ENCODE measurements at regions not wholly inside any gene's neighbourhood (a gene's known extent, or its start where the extent isn't known, plus 50 kb on each side); places are given as distances from the start of the nearest gene placed in this dataset.

- TF ChIP-seq PAX5 (IDR thresholded peaks at IDR 0.05; ENCODE audit: insufficient read depth, low read length, severe bottlenecking) (no peak), POLR2AphosphoS5 (IDR thresholded peaks at IDR 0.05; ENCODE audit: low read depth, low read length) (no peak), POU2F2 (IDR thresholded peaks at IDR 0.05; ENCODE audit: low read depth, low read length) (no peak), POLR2A (IDR thresholded peaks at IDR 0.05; ENCODE audit: low read depth, low read length) (no peak), SPI1 (IDR thresholded peaks at IDR 0.05; ENCODE audit: low read depth, low read length) (no peak), TAF1 (IDR thresholded peaks at IDR 0.05; ENCODE audit: low read depth, low read length) (no peak)
- no peak for FAIRE-seq
- no peak for DNase-seq (ENCODE audit: insufficient read length, low spot score)
These were observed 80.3 kb downstream of the CPN2 start for GRCh38 chr3:194270627-194271459.

GRCh38 chr3:194271460-194272035, 79.6 kb downstream of the CPN2 start:
- DNase-seq (ENCODE audit: insufficient read length, low spot score) (no peak), FAIRE-seq (no peak)
- TF ChIP-seq POLR2A (IDR thresholded peaks at IDR 0.05; ENCODE audit: low read depth, low read length) = no peak
- no peak for TF ChIP-seq TAF1 (IDR thresholded peaks at IDR 0.05; ENCODE audit: low read depth, low read length)
- no peak for TF ChIP-seq POU2F2 (IDR thresholded peaks at IDR 0.05; ENCODE audit: low read depth, low read length)
- TF ChIP-seq POLR2AphosphoS5 (IDR thresholded peaks at IDR 0.05; ENCODE audit: low read depth, low read length) = no peak
- TF ChIP-seq PAX5 (IDR thresholded peaks at IDR 0.05; ENCODE audit: insufficient read depth, low read length, severe bottlenecking) = no peak
- no peak for TF ChIP-seq SPI1 (IDR thresholded peaks at IDR 0.05; ENCODE audit: low read depth, low read length)

GRCh38 chr3:194272221-194272620, 78.9 kb downstream of the CPN2 start:
- TF ChIP-seq TAF1 (IDR thresholded peaks at IDR 0.05; ENCODE audit: low read depth, low read length) (no peak), PAX5 (IDR thresholded peaks at IDR 0.05; ENCODE audit: insufficient read depth, low read length, severe bottlenecking) (no peak), POU2F2 (IDR thresholded peaks at IDR 0.05; ENCODE audit: low read depth, low read length) (no peak), POLR2A (IDR thresholded peaks at IDR 0.05; ENCODE audit: low read depth, low read length) (no peak), SPI1 (IDR thresholded peaks at IDR 0.05; ENCODE audit: low read depth, low read length) (no peak), POLR2AphosphoS5 (IDR thresholded peaks at IDR 0.05; ENCODE audit: low read depth, low read length) (no peak)
- DNase-seq (ENCODE audit: insufficient read length, low spot score) (no peak), FAIRE-seq (no peak)

GRCh38 chr3:194272861-194273742, 78.0 kb downstream of the CPN2 start:
- no peak for DNase-seq (ENCODE audit: insufficient read length, low spot score)
- FAIRE-seq = no peak
- TF ChIP-seq POLR2AphosphoS5 (IDR thresholded peaks at IDR 0.05; ENCODE audit: low read depth, low read length) (no peak), POLR2A (IDR thresholded peaks at IDR 0.05; ENCODE audit: low read depth, low read length) (no peak), POU2F2 (IDR thresholded peaks at IDR 0.05; ENCODE audit: low read depth, low read length) (no peak), PAX5 (IDR thresholded peaks at IDR 0.05; ENCODE audit: insufficient read depth, low read length, severe bottlenecking) (no peak), TAF1 (IDR thresholded peaks at IDR 0.05; ENCODE audit: low read depth, low read length) (no peak), SPI1 (IDR thresholded peaks at IDR 0.05; ENCODE audit: low read depth, low read length) (no peak)

GRCh38 chr3:194273743-194274310, 77.3 kb downstream of the CPN2 start:
- no peak for TF ChIP-seq POLR2A (IDR thresholded peaks at IDR 0.05; ENCODE audit: low read depth, low read length)
- DNase-seq (ENCODE audit: insufficient read length, low spot score) (no peak), FAIRE-seq (no peak)

GRCh38 chr3:194274424-194275085, 76.6 kb downstream of the CPN2 start:
- no peak for FAIRE-seq
- no peak for TF ChIP-seq SPI1 (IDR thresholded peaks at IDR 0.05; ENCODE audit: low read depth, low read length)
- no peak for TF ChIP-seq POLR2AphosphoS5 (IDR thresholded peaks at IDR 0.05; ENCODE audit: low read depth, low read length)
- no peak for TF ChIP-seq POU2F2 (IDR thresholded peaks at IDR 0.05; ENCODE audit: low read depth, low read length)
- no peak for TF ChIP-seq POLR2A (IDR thresholded peaks at IDR 0.05; ENCODE audit: low read depth, low read length)
- TF ChIP-seq PAX5 (IDR thresholded peaks at IDR 0.05; ENCODE audit: insufficient read depth, low read length, severe bottlenecking) = no peak
- TF ChIP-seq TAF1 (IDR thresholded peaks at IDR 0.05; ENCODE audit: low read depth, low read length) = no peak
- DNase-seq (ENCODE audit: insufficient read length, low spot score) = no peak

- peak; percentile 28 for FAIRE-seq
- TF ChIP-seq PAX5 (IDR thresholded peaks at IDR 0.05; ENCODE audit: insufficient read depth, low read length, severe bottlenecking) (no peak), POLR2A (IDR thresholded peaks at IDR 0.05; ENCODE audit: low read depth, low read length) (no peak), TAF1 (IDR thresholded peaks at IDR 0.05; ENCODE audit: low read depth, low read length) (no peak)
- DNase-seq (ENCODE audit: insufficient read length, low spot score) = no peak
These were observed 75.8 kb downstream of the CPN2 start for GRCh38 chr3:194275291-194275690.

- FAIRE-seq = no peak
- TF ChIP-seq POLR2A (IDR thresholded peaks at IDR 0.05; ENCODE audit: low read depth, low read length) (no peak), PAX5 (IDR thresholded peaks at IDR 0.05; ENCODE audit: insufficient read depth, low read length, severe bottlenecking) (no peak), SPI1 (IDR thresholded peaks at IDR 0.05; ENCODE audit: low read depth, low read length) (no peak), TAF1 (IDR thresholded peaks at IDR 0.05; ENCODE audit: low read depth, low read length) (no peak), POLR2AphosphoS5 (IDR thresholded peaks at IDR 0.05; ENCODE audit: low read depth, low read length) (no peak), POU2F2 (IDR thresholded peaks at IDR 0.05; ENCODE audit: low read depth, low read length) (no peak)
- no peak for DNase-seq (ENCODE audit: insufficient read length, low spot score)
These were observed 75.4 kb downstream of the CPN2 start for GRCh38 chr3:194275721-194276120.

- no peak for DNase-seq (ENCODE audit: insufficient read length, low spot score)
- TF ChIP-seq POLR2A (IDR thresholded peaks at IDR 0.05; ENCODE audit: low read depth, low read length) (no peak), POLR2AphosphoS5 (IDR thresholded peaks at IDR 0.05; ENCODE audit: low read depth, low read length) (no peak), PAX5 (IDR thresholded peaks at IDR 0.05; ENCODE audit: insufficient read depth, low read length, severe bottlenecking) (no peak), POU2F2 (IDR thresholded peaks at IDR 0.05; ENCODE audit: low read depth, low read length) (no peak), TAF1 (IDR thresholded peaks at IDR 0.05; ENCODE audit: low read depth, low read length) (no peak), SPI1 (IDR thresholded peaks at IDR 0.05; ENCODE audit: low read depth, low read length) (no peak)
- no peak for FAIRE-seq
These were observed 74.4 kb downstream of the CPN2 start for GRCh38 chr3:194276768-194277103.

Data from GM12891 (cell line).